HG02840 (cell line): ENCODE measurements at regions not wholly inside any gene's neighbourhood (a gene's known extent, or its start where the extent isn't known, plus 50 kb on each side); places are given as distances from the start of the nearest gene placed in this dataset.
"Not testable (repeated sequence)": the region's sequence is repeated elsewhere in the genome, so short reads cannot be mapped to it uniquely, and the experiment has no call there.

Experiments used
- ATAC-seq: cut with Tn5 transposase; IDR thresholded peaks from one replicate; pipeline ENCODE4 v1.9.1; 2021; ENCODE audit warnings: mild to moderate bottlenecking, moderate library complexity, moderate number of reproducible peaks; ENCODE audit not compliant: unreplicated experiment, low FRiP score

DNA sequence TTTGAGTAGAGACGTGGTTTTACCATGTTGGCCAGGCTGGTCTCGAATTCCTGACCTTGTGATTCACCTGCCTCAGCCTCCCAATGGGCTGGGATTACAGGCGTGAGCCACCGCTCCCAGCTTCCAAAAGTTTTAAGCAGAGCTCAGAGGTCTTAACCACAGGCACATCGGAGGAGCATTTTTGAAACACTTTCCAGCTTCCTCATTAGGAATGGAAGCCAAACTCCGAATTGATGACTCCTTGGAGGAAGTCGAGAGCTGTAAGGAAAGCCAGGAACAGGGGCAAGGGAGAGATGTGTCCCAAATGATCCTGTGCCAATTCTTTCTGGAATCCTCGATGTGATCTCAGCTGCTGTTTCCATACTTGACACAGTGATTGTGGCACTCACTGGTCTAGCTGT, 56.2 kb upstream of the CCZ1B start:
- not testable (repeated sequence) for ATAC-seq

DNA sequence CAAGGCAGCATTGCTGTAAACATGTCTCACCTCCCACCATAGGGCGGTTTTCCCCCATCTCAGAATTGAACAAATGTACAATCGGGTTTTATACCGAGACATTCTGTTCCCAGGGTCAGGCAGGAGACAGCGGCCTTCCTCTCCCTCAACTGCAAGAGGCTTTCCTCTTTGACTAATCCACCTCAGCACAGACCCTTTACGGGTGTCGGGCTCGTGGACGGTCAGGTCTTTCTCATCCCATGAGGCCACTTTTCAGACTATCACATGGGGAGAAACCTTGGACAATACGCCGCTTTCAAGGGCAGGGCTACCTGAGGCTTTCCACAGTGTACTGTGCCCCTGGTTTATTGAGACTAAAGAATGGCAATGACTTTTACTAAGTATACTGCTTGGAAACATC, 57.7 kb upstream of the CCZ1B start:
- not testable (repeated sequence) for ATAC-seq

DNA sequence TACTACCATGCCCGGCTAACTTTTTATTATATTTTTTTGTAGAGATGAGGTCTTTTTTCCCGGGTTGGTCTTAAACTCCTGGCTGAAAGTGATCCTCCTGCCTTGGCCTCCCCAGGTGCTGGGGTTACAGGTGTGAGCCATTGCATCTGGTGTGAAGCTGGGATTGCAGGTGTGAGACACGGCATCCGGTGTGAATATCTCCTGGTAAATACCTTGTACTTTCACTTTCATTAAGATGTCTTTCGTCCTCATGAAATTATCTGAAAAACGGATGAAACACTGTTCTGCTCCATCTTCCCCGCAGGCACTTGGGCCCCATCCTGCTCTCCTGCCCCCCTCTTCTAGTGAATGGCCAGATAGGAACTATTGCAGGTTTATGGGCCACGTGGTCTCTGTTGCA, 60.1 kb upstream of the CCZ1B start:
- no peak for ATAC-seq

DNA sequence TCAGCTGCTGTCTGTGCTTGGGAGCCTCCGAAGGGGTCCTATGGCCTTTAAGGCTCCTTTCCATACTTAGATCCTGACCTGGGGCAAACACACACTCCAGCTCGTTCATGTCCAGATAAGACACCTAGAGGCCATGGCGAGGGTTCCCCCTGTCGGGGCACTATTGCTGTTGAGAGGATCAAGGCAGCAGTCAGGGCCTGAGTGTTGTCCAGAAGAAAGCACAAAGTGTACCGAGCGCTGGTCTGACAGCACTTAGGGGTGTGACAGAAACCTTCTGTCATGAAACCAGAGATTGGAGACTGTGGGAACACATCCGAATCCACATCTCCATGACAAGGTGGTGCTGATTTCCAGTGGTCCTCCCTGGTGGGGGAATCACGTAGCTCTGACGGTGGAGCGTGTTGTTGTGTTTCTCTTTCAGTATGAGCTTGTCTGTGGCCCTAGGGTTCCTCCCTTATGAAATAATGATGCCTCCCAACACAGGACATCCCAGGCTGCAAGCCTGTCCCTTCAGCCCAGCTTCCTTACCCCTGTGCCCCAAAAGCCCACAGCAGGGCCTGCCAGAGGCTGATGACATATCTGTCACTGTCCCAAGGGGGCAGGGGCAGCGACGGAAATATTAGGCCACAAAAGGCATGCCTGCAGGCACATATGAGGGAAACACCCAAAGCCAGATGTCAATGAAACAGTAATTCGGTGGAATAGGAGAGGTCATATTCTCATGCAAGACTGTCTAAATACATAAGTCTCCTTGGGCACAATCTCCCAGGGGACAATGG, 62.4 kb upstream of the CCZ1B start:
- ATAC-seq, result not testable (repeated sequence)

DNA sequence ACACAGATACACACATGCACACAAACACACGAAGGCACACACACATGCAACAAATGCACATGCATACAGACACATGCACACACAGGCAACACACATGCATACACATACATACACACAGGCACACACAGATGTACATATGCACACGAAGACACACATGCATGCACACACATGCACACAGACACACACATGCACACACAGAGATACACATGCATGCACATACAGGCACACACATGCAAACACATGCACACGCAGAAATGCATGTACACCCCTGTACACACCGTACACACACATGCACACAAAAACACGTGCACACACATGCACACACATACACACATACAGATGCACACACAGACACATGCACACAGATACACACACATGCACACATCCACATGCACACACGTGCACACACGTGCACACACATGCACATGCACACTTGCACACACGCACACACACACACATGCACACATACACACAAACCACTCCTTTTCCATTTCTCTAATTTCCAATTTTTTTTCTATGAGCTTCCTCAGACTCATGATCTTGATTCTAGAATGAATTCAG, 63.3 kb upstream of the CCZ1B start:
- no peak for ATAC-seq

DNA sequence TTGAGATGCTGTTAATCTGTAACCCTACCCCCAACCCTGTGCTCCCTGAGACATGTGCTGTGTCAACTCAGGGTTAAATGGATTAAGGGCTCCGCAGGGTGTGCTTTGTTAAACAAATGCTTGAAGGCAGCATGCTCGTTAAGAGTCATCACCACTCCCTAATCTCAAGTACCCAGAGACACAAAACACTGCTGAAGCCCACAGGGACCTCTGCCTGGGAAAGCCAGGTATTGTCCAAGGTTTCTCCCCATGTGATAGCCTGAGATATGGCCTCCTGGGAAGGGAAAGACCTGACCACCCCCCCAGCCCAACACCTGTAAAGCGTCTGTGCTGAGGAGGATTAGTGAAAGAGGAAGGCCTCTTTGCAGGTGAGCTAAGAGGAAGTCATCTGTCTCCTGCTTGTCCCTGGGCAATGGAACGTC, 76.0 kb upstream of the CCZ1B start:
- not testable (repeated sequence) for ATAC-seq

DNA sequence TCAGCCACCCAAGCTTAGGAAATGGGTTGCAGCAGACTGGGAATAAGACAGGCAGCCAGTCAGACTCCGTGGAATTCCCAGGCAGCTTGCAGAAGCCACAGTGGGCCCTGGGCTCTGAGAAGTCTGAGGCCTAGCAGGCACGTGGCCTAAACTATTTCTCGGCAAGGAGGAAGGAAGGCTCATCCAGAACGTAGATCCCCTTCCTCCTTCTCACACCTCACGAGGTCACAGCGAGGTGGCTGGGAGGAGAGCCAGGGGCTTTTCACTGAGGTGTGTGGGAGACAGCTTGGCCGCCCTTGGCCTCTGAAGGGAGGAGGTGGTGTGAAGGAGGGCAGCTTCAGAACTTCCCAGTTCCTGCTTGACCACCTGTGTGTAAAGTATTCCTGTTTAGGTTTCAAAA, 77.2 kb upstream of the CCZ1B start:
- not testable (repeated sequence) for ATAC-seq

DNA sequence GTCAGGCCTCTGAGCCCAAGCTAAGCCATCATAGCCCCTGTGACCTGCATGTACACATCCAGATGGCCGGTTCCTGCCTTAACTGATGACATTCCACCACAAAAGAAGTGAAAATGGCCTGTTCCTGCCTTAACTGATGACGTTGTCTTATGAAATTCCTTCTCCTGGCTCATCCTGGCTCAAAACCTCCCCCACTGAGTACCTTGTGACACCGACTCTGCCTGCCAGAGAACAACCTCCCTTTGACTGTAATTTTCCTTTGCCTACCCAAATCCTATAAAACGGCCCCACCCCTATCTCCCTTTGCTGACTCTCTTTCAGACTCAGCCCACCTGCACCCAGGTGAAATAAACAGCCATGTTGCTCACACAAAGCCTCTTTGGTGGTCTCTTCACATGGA, 77.7 kb upstream of the CCZ1B start:
- not testable (repeated sequence) for ATAC-seq

DNA sequence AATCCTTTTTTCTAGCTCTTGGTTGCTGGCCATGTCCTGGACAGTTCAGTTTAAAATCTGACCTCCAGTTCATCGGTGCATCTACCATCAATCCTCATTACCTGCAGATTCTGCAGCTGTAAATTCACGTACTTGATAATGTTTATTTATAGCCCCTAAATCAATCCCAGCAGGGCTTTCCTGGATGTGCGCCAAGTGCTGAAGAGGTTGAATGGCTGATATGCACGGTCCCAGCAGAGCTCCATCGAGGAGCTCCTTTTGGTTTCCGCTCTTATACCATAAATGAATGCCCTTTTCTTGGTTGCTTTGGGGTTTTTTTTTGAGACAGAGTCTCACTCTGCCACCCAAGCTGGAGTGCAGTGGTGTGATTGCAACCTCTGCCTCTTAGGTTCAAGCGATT, 91.2 kb upstream of the CCZ1B start:
- no peak for ATAC-seq

DNA sequence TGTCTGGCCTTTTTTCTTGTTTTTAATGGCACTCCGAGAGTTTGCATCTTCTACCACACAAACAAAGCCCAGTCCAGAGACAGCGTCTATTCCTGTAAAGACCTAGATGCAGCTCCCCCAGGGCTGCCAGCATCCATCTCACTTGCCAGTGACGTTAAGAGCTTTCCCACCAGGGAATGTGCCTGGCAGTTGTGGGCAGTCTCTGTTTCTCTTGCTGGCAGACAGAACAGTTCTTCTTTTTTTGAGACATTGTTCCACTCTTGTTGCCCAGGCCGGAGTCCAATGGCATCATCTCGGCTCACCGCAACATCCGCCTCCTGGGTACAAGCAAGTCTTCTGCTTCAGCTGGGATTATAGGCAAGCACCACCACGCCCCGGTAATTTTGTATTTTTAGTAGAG, 93.1 kb upstream of the CCZ1B start:
- not testable (repeated sequence) for ATAC-seq

DNA sequence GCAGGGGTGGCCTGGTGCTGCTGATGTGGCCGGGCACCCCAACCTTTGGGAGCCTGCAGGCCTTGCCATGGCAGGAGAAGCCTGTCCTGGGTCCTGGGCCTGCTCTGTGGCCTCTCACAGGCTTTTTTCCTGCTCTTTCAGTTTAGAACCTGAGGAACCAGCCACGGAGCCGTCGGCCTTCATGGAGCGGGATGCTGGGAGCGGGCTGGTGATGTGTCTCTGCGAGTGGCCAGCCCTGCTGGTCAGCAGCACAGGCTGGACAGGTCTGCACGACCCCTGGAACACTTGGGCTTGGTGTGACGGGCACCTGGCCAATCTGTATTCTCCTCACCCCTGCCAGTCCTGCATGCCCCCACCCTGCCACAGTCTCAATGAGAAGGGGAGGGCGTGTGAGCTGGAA, 98.4 kb upstream of the CCZ1B start:
- ATAC-seq, result not testable (repeated sequence)

DNA sequence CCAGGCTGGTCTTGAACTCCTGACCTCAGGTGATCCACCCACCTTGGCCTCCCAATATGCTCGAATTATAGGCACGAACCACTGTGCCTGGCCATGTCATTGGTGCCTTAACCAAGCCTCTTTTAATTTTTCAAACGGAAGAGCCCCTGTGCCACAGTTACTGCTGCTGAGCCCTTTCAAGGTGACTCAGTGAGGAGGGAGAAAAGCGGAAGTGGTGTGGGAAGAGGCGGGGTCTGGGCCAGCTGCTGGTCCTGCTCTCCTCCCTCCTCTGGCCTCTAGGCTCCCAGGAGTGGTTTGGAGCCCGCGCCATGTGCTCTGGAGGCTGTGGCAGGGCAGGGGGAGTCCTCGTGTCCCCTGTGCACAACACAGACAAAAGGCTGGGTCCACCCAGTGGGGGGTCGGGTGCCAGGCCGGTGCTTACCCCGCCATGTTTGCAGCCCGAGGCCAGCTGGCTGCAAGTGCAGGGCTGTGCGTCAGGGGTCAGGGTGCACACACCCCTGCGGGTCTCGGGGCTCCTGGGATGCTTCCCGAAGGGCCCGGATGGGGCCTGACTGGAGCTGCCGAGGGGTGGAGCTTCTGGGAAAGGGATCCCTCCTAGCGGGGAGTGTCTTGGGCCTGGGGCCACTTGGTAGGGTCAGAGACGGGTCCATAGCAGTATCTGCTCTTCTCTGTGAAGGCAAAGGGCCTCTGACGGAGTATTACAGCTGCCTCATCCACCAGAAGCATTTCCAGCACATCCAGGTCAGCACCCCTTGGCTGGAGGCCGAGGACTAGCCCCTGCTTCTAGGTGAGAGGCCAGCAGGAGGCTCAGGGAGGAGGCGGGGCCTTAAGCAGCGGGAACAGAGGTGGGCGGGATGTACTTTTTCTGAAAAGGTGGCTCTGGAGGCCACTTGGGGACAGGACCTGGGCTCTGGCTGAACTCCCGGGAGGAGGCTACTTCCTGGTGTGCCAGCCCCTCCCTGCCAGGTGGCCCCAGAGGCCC, 100.4 kb upstream of the CCZ1B start:
- ATAC-seq, result not testable (repeated sequence)

DNA sequence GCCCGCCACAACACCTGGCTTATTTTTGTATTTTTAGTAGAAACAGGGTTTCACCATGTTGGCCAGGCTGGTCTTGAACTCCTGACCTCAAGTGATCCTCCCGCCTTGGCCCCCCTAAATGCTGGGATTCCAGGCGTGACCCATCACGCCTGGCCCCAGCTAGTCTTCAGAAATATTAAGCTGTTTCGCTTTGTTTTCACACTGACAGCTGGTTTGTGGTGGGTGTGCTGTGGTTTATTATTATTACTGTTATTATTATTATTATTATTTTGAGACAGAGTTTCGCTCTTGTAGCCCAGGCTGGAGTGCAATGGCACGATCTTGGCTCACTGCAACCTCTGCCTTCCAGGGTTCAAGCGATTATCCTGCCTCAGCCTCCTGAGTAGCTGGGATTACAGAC, 101.6 kb upstream of the CCZ1B start:
- not testable (repeated sequence) for ATAC-seq

DNA sequence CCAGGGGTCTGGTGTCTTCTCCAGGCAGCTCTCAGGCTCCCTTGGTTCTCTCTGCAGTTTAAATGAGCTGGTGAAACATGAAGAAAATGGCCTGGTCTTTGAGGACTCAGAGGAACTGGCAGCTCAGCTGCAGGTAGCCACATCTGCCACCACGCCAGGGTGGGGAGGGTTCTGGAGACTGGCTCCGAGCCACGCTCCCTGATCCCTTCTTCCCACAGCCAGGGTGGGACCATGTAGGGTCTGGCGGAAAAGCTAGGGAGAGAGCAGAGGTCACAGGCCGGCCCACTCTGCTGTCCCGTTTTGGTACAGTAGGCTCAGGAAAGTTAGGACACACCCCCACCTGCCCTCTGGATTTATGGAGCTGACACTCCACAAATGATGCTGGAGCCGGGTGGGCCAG, 103.5 kb upstream of the CCZ1B start:
- ATAC-seq, result not testable (repeated sequence)

DNA sequence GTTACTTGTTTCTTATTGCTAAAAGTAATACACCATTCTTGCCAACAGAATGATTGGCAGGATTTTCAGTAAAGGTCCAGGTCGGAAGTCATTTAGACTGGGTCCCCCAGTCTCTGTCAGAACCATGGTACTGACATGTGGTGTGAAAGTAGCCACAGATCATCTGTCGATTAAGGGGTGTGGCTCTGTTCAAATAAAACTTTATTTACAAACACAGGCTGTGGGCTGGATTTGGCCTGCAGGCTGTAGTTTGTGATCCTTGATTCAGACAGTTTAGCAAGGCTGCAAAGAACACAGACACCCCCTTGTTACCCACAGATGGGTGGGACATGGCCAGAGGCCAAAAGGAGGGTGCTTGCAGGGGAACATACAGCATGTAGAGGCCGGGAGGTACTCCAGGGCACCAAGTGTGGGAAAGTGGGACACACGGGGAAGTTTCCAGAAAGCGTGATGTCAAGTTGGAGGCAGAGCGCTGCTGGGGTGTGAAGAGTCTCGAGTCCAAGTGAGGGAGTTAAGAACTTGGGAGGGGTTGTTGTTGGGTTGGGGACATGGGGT, 104.1 kb upstream of the CCZ1B start:
- not testable (repeated sequence) for ATAC-seq

DNA sequence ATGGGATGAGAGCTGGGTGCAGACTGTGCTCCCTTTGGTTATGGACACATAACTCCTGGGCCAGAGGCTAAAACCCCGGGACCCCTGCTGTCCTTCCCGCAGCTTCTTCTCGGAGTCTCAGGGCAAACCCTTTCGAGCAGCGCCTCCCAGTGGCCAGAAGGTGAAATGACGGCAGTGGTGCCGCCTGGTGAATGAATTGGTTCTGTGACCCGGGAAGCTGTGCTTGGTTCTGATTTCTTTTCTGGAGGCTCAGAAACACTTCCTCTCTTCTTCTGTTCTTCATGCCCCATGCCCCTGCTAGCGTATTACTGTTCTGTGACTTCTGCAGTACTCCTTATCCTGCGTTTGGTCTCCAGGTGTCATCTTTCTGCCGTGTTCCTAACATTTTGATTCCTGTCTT, 104.7 kb upstream of the CCZ1B start:
- ATAC-seq, result not testable (repeated sequence)

DNA sequence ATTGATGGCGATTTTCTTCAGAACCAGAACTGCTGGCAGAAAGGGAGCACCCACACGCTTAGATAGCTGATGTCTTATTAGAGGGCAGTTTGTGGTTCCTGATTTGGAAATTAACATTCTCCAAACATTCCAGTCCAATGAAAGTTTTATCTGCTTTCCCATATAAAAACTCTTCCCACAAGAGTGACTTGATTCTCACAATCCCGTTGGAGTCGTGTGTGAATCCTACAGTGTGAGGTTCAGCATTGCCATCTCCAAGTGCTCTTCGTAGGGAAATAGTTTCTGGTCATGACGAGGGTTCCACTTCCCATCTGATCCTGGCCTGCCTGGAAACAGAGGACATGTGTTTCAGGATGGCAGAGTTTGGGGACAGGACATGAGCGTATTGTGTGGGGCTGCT, 105.4 kb upstream of the CCZ1B start:
- not testable (repeated sequence) for ATAC-seq

DNA sequence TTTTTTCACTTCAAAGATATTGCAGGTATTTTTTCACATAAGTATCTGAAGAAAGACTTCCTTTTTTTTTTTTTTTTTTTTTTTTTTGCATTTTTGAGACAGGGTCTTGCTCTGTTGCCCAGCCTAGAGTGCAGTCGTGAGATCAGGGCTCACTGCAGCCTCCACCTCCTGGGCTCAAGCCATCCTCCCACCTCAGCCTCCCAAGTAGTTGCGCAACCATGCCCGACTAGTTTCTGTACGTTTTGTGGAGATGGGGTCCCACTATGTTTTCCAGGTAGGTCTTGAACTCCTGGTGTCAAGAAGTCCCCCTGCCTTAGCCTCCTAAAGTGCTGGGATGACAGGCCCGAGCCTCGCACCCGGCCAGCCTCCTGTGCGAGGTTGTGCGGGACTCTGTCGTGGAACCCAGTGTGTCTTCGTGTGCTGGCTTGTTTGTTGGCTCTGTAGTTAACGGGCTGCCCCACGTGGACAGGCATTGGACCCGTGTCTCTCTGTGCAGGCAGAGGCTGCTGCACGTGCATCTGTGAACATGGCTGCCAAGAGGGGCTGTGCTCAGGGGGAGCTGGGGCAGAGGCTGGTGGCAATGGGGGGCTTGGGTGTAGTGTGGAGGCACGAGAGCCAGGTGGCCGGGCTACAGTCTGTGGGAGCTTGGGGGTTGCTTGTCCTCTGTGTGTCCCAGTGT, 108.0 kb upstream of the CCZ1B start:
- ATAC-seq, result not testable (repeated sequence)

DNA sequence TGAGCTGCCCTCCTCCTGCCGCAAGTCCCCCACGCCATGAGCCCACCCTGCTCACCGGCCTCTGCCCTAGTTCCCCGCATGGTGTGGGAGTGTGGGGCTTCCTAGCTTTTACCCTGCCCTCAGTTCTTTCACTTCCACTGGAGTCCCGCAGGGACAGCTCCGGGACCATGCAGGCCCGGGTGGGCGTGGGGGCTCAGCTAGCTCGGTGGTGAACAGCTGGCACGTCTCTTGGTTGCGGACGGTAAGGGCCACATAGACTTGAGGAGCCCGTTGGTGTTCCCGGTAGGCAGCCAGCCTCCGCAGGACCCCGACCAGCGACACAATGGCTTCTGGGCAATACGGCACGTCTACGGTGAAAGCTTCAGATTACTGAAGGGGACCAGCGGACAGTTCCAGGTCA, 108.9 kb upstream of the CCZ1B start:
- no peak for ATAC-seq

DNA sequence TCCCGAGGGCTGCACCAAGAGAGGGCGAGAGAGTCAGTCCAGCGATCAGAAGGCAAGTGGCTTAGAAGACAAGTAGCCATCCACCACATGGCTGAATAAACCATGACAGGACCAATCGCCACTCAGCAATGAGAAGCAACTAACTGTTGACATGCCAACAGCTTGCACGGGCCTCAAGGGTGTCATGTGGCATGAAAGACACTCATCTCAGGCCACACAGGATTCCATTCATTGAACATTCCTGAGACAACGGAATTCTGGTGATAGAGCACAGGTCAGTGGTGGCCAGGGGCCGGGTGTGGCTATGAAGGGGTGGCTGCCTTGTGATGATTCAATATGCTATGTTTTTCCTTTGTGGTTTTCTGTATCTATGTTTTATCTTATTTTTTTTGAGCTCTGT, 110.6 kb upstream of the CCZ1B start:
- not testable (repeated sequence) for ATAC-seq
